Neuronal stem cell (in vitro differentiated cells): ENCODE measurements at regions not wholly inside any gene's neighbourhood (a gene's known extent, or its start where the extent isn't known, plus 50 kb on each side); places are given as distances from the start of the nearest gene placed in this dataset.

Source experiments
- DNase-seq: peaks from one replicate; pipeline ENCODE4 v3.0.0-alpha.2; 2013; ENCODE audit warnings: low spot score
- H2AFZ ChIP-seq: one replicate; pipeline ENCODE4 v1.6.1; 2013; ENCODE audit warnings: mild to moderate bottlenecking, low read length, inconsistent platforms
- H2AK5ac ChIP-seq: 2 replicates; pipeline ENCODE4 v1.6.1; 2013; ENCODE audit warnings: low read depth, mild to moderate bottlenecking, inconsistent platforms, low read length, moderate library complexity, mixed read lengths
- H2BK120ac ChIP-seq: 2 replicates; pipeline ENCODE4 v1.6.1; 2013; ENCODE audit warnings: low read depth, mild to moderate bottlenecking, inconsistent platforms, low read length, moderate library complexity, mixed read lengths
- H2BK12ac ChIP-seq: one replicate; pipeline ENCODE4 v1.6.1; 2013; ENCODE audit warnings: low read length, inconsistent platforms
- H2BK15ac ChIP-seq: 2 replicates; pipeline ENCODE4 v1.6.1; 2013; ENCODE audit warnings: mild to moderate bottlenecking, low read length, inconsistent platforms, mixed read lengths
- H2BK5ac ChIP-seq: one replicate; pipeline ENCODE4 v1.6.1; 2013; ENCODE audit warnings: inconsistent platforms, mild to moderate bottlenecking, low read length, moderate library complexity
- H3K14ac ChIP-seq: one replicate; pipeline ENCODE4 v1.6.1; 2013; ENCODE audit warnings: low read length, inconsistent platforms
- H3K18ac ChIP-seq: 2 replicates; pipeline ENCODE4 v1.6.1; 2013; ENCODE audit warnings: low read length, inconsistent platforms
- H3K23ac ChIP-seq: 2 replicates; pipeline ENCODE4 v1.6.1; 2013; ENCODE audit warnings: low read depth, mild to moderate bottlenecking, mixed read lengths, low read length, inconsistent platforms; ENCODE audit not compliant: poor library complexity
- H3K27ac ChIP-seq: replicated peaks from 3 replicates; pipeline ENCODE4 v1.5.1; 2013; ENCODE audit warnings: low read length, inconsistent platforms
- H3K27me3 ChIP-seq, 3 experiments: 2 replicates each; pipeline ENCODE4 v1.6.1; 2013; ENCODE audit warnings: low read length in 3 of 3, mild to moderate bottlenecking in 2 of 3, inconsistent platforms in 1 of 3, low read depth in 1 of 3, mixed read lengths in 1 of 3, moderate library complexity in 1 of 3; ENCODE audit not compliant: control insufficient read depth in 3 of 3, insufficient read depth in 3 of 3
- H3K36me3 ChIP-seq, 2 donors: replicated peaks in 1 of 2; 2 replicates each; pipeline ENCODE4 v1.6.1; 2013; ENCODE audit warnings: low read length in 2 of 2; ENCODE audit not compliant: control insufficient read depth in 2 of 2, insufficient read depth in 2 of 2
- H3K4ac ChIP-seq: 2 replicates; pipeline ENCODE4 v1.6.1; 2013; ENCODE audit warnings: inconsistent platforms, mild to moderate bottlenecking, low read length, moderate library complexity
- H3K4me1 ChIP-seq, 2 donors: 1 replicate in 1 of 2; 2 replicates in 1 of 2; pipeline ENCODE4 v1.6.1; 2013; ENCODE audit warnings: low read length in 2 of 2, low read depth in 1 of 2; ENCODE audit not compliant: control insufficient read depth in 2 of 2, insufficient read depth in 1 of 2
- H3K4me2 ChIP-seq: one replicate; pipeline ENCODE4 v1.6.1; 2013; ENCODE audit warnings: mild to moderate bottlenecking, low read length, inconsistent platforms; ENCODE audit not compliant: insufficient read depth, poor library complexity, severe bottlenecking
- H3K4me3 ChIP-seq, 2 donors: 2 replicates each; pipeline ENCODE4 v1.5.1; 2013; ENCODE audit warnings: low read length in 2 of 2, mild to moderate bottlenecking in 2 of 2, inconsistent platforms in 1 of 2, moderate library complexity in 1 of 2
- H3K79me1 ChIP-seq: one replicate; pipeline ENCODE4 v1.6.1; 2013; ENCODE audit warnings: low read depth, mild to moderate bottlenecking, inconsistent platforms, low read length, moderate library complexity
- H3K9ac ChIP-seq: one replicate; pipeline ENCODE4 v1.6.1; 2013; ENCODE audit warnings: mild to moderate bottlenecking, low read depth, low read length, inconsistent platforms; ENCODE audit not compliant: poor library complexity
- H3K9me3 ChIP-seq, 2 donors: replicated peaks in 1 of 2; 2 replicates each; pipeline versions ENCODE3 to v1.6.1; 2013; ENCODE audit warnings: low read length in 2 of 2, mild to moderate bottlenecking in 2 of 2, inconsistent platforms in 1 of 2, low read depth in 1 of 2, mixed read lengths in 1 of 2, moderate library complexity in 1 of 2; ENCODE audit not compliant: control insufficient read depth in 2 of 2, insufficient read depth in 1 of 2
- H4K8ac ChIP-seq: one replicate; pipeline ENCODE4 v1.6.1; 2013; ENCODE audit warnings: low read depth, mild to moderate bottlenecking, inconsistent platforms, low read length, moderate library complexity
- H4K91ac ChIP-seq: one replicate; pipeline ENCODE4 v1.6.1; 2013; ENCODE audit warnings: low read length, low read depth, mild to moderate bottlenecking, inconsistent platforms; ENCODE audit not compliant: poor library complexity
- WGBS, 2 donors: extraction: QIAGEN DNeasy Blood & Tissue Kit; methylation state at CpG; one replicate each; pipeline ENCODE4 v1.1.7; 2013; ENCODE audit warnings: missing lambda C conversion rate in 2 of 2, mixed read lengths in 1 of 2; ENCODE audit not compliant: insufficient read length in 2 of 2, insufficient replicate concordance in 1 of 2; ENCODE audit errors: extremely low coverage in 2 of 2; 5-methylcytosine and 5-hydroxymethylcytosine counted together

GRCh38 chr9:108786322-108786721 lies 69.5 kb downstream of the ACTL7B start:
- H3K27me3 ChIP-seq: no peaks in the 10 kb centered on the region
- no peak overlapping the region for H3K9ac ChIP-seq
- no peak overlapping the region for H3K18ac ChIP-seq
- H2BK12ac ChIP-seq: no peak overlapping the region
- no peaks in the 10 kb centered on the region for H3K36me3 ChIP-seq
- no peak overlapping the region for H4K8ac ChIP-seq
- H3K9me3 ChIP-seq: peaks cover 0 to 2% of the 10 kb centered on the region in 2 donors
- H4K91ac ChIP-seq: no peak overlapping the region
- H3K14ac ChIP-seq: no peak overlapping the region
- no peak overlapping the region for H2BK5ac ChIP-seq
- no peak for DNase-seq
- H3K4me3 ChIP-seq: no peak overlapping the region
- H3K4me2 ChIP-seq: no peak overlapping the region
- H3K27ac ChIP-seq: no peak overlapping the region
- H3K23ac ChIP-seq: no peak overlapping the region
- no peak overlapping the region for H2BK15ac ChIP-seq
- no peak overlapping the region for H3K4ac ChIP-seq
- H3K4me1 ChIP-seq: peaks cover 2 to 28% of the 10 kb centered on the region in 2 donors
- H2BK120ac ChIP-seq: no peak overlapping the region
- no peaks in the 10 kb centered on the region for H3K79me1 ChIP-seq
- no peak overlapping the region for H2AK5ac ChIP-seq
- no CpG with 5 or more reads among the region's 4 CpGs for WGBS, 2 donors
- H2AFZ ChIP-seq: no peak overlapping the region

- Histone ChIP-seq H3K4me2 (no peak overlapping the region), H2AK5ac (no peak overlapping the region), H3K36me3 (no peaks in the 10 kb centered on the region), H4K8ac (no peak overlapping the region), H3K27ac (no peak overlapping the region), H3K4me3 (no peak overlapping the region), H2BK5ac (no peak overlapping the region), H3K9me3 (peaks cover 0 to 2% of the 10 kb centered on the region in 2 donors), H2AFZ (no peak overlapping the region), H2BK15ac (no peak overlapping the region), H3K79me1 (no peaks in the 10 kb centered on the region), H3K27me3 (no peaks in the 10 kb centered on the region), H2BK12ac (no peak overlapping the region), H3K18ac (peak overlapping the region; percentile 23), H4K91ac (no peak overlapping the region), H3K23ac (no peak overlapping the region), H3K14ac (no peak overlapping the region), H3K4me1 (peaks cover 2 to 33% of the 10 kb centered on the region in 2 donors), H3K9ac (no peak overlapping the region), H2BK120ac (no peak overlapping the region), H3K4ac (no peak overlapping the region)
- DNase-seq: no peak
- WGBS, 2 donors: no CpG with 5 or more reads among the region's 3 CpGs
Measured at GRCh38 chr9:108784998-108785397, 70.8 kb downstream of the ACTL7B start.

GRCh38 chr9:108783731-108784495 lies 71.9 kb downstream of the ACTL7B start:
- Histone ChIP-seq H3K79me1 (no peaks in the 10 kb centered on the region), H3K4me2 (no peak overlapping the region), H2AFZ (peak overlapping the region; percentile 35), H3K27me3 (no peaks in the 10 kb centered on the region), H2BK15ac (peak overlapping the region; percentile 14), H3K23ac (no peak overlapping the region), H4K8ac (no peak overlapping the region), H3K27ac (no peak overlapping the region), H3K4ac (no peak overlapping the region), H3K9ac (no peak overlapping the region), H2AK5ac (peak overlapping the region; percentile 53), H2BK5ac (no peak overlapping the region), H2BK12ac (no peak overlapping the region), H4K91ac (no peak overlapping the region), H2BK120ac (no peak overlapping the region), H3K4me3 (no peak overlapping the region), H3K36me3 (no peaks in the 10 kb centered on the region), H3K14ac (no peak overlapping the region), H3K4me1 (peaks cover 2 to 40% of the 10 kb centered on the region in 2 donors), H3K9me3 (peaks cover 0 to 2% of the 10 kb centered on the region in 2 donors), H3K18ac (peak overlapping the region; percentile 42)
- no peak for DNase-seq
- no CpG with 5 or more reads among the region's 14 CpGs for WGBS, 2 donors

- Histone ChIP-seq H3K4me2 (no peak overlapping the region), H2AFZ (no peak overlapping the region), H3K27ac (no peak overlapping the region), H3K9me3 (no peaks in the 10 kb centered on the region), H2AK5ac (no peak overlapping the region), H2BK12ac (no peak overlapping the region), H3K14ac (no peak overlapping the region), H3K36me3 (no peaks in the 10 kb centered on the region), H3K18ac (peak overlapping the region; percentile 30), H2BK15ac (peak overlapping the region; percentile 14), H3K27me3 (no peaks in the 10 kb centered on the region), H3K4ac (no peak overlapping the region), H3K79me1 (no peaks in the 10 kb centered on the region), H4K8ac (no peak overlapping the region), H3K4me1 (peaks cover 2 to 40% of the 10 kb centered on the region in 2 donors), H4K91ac (no peak overlapping the region), H3K4me3 (no peak overlapping the region), H2BK5ac (no peak overlapping the region), H2BK120ac (no peak overlapping the region), H3K23ac (no peak overlapping the region), H3K9ac (no peak overlapping the region)
- DNase-seq: no peak
- WGBS, 2 donors: no CpG with 5 or more reads among the region's 6 CpGs
Measured at GRCh38 chr9:108783326-108783725, 72.5 kb downstream of the ACTL7B start.
